Hematopoietic multipotent progenitor cell treated with erythropoietin and hydrocortisone succinate and interleukin-3 and kit ligand, for 4 days (in vitro differentiated cells): ENCODE measurements at regions not wholly inside any gene's neighbourhood (a gene's known extent, or its start where the extent isn't known, plus 50 kb on each side); places are given as distances from the start of the nearest gene placed in this dataset.

ENCODE experiments used
- DNase-seq: peaks from one replicate; pipeline ENCODE4 v3.0.0-alpha.2; 2015

DNA sequence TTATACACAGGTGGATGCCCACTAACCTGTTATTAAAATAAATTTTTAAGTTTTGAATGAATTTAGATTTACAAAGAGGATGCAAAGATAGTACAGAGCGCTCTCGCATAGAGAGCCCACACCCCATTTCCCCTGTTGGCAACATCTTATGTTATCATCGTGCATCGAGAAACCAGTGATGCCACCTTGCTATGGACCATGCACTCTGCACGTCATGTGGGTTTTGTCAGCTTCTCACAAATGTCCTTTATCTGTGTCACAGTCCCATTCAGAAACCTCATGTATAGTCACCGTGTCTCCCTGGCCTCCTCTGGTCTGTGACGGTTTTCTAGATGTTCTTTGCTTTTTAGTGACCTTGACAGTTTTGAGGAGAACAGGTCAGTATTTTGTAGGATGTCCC lies 60.0 kb downstream of the ING1 start:
- DNase-seq: no peak

- no peak for DNase-seq
These were observed 60.6 kb downstream of the ING1 start for GRCh38 chr13:110774051-110774450.

GRCh38 chr13:110774490-110774889 lies 61.0 kb downstream of the ING1 start:
- no peak for DNase-seq

DNA sequence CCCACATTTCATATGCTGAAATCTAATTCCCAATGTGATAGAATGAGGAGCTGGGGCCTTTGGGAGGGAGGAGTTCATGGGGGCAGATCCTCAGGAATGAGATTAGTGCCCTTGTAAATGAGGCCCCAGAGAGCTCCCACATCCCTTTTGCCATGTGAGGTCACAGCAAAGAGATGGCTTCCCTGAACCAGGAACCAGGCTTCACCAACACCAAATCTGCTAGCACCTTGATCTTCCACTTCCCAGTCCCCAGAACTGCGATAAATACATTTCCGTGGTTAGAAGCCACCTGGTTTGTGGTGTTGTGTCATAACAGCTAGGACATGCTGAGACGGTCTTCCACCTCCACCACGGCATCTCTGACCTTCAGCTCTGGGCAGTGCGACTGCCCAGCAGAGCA lies 62.1 kb downstream of the ING1 start:
- DNase-seq: no peak

DNA sequence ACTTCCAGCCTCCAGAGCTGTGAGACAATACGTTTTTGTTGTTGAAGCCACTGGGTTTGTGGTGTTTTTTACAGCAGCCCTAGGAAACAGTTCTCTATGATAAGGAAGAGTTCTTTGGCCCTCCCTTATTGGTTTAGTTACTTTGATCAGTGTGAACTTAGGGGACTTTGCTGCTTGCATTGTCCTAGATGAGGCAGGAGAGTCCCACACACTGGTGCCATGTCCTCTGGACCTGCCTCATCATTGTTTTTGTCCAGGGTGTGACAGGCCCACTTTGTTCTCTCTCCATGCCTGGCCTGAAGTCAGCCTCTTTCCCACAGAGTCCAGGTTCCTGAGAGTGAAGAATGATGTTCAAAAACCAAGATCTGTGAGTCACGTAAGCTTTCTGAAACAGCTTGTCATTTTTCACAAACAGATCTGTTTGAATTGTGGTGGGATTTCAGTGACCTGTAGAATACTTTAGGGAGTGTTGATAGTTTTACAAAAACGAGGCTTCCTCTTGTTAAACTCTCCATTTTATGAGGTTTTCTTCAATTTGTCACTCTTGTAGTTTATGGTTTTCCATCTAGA lies 63.8 kb downstream of the ING1 start:
- no peak for DNase-seq

DNA sequence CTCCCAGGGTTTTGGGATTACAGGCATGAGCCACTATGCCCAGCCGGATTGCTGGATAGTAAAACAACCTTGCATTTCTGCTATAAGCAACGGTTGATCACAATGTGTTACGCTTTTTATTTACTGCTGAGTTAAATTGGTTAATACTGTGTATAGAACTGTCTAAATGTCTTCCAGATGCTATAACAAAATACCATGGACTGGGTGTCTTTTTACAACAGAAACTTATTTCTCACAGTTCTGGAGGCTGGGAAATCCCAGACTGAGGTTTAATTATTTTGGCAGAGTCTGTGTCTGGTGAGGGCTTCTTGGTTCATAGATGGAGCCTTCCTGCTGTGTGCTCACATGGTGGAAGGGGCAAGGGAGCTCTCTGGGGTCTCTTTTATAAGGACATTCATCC lies 65.5 kb downstream of the ING1 start:
- no peak for DNase-seq

DNA sequence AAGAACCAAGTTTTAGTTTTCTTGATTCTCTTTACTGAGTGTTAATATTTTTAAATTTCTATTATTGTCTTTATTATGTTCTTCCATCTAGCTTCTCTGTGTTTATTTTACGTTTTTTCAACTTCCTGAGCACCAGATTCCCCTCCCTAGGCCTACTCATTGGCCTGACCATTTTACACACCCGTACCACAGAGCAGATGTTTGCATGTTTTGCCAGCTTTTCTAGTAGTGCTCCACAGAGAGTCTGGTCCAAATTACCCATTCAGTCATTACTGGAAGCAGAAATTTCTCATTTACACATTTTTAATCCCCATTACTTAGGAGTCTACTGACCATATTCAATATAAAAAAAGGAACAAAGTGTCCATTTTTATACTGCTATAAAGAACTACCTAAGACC lies 66.9 kb downstream of the ING1 start:
- no peak for DNase-seq

GRCh38 chr13:110782185-110782584 lies 68.7 kb downstream of the ING1 start:
- no peak for DNase-seq

DNA sequence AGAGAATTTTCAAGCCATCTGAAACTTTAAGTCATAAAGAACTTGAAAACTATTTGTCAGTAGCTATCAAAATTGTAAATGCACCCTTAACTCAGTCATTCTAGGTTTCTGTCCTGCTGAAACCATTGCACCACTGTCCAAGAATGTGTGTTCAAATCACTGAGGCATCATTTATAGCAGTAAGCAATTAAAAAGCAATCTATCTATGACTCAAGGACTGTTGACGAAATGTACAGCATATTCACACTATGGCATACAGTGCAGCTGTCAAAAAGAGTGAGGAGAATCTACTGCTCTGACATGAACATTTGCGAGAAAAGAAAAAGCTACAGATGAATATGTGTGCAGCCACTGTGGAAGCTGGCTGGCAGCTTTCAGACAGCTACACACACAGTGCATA lies 71.2 kb downstream of the ING1 start:
- no peak for DNase-seq

DNA sequence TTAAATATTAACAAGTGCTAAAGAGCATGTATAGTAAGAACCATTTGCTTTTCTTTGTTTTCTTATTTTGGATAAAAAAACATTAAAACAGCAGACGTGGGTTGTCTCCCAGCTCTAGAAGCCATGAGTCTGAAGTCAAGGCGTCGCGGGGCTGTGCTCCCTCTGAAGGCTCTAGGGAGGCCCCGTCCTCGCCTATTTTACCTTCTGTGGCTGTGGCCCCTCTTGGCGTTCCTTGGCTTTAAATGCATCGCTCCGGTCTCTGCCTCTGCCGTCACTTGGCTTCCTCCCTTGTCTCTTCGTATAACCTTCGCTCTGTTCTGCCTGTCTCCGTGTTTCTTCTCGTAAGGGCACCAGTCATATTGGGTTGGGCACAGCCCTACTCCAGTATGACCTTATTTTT lies 75.3 kb downstream of the ING1 start:
- no peak for DNase-seq

DNA sequence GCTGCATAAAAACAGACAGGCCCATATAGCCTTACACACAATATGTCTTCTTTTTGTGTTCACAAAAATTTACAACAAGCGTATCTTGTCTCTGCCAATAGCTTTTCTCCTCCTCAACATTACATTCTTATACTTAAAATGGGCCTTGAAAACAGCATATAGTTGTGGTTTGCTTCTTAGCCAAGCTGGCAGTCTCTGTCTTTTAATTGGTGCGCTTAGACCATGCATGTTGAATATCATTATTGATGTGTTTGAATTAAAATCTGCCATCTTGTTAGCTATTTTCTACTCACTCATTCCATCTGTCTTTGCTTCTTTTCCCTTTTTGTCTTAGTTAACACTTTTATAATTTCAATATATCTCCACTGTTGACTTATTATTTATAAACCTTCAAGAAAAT lies 76.4 kb downstream of the ING1 start:
- no peak for DNase-seq

GRCh38 chr13:110790371-110790770 lies 76.9 kb downstream of the ING1 start:
- no peak for DNase-seq

- DNase-seq: no peak
These were observed 80.7 kb downstream of the ING1 start for GRCh38 chr13:110794209-110794608.

GRCh38 chr13:110797230-110797877 lies 83.9 kb downstream of the ING1 start:
- DNase-seq: no peak

- DNase-seq: no peak
These were observed 84.8 kb downstream of the ING1 start for GRCh38 chr13:110798081-110798994.

DNA sequence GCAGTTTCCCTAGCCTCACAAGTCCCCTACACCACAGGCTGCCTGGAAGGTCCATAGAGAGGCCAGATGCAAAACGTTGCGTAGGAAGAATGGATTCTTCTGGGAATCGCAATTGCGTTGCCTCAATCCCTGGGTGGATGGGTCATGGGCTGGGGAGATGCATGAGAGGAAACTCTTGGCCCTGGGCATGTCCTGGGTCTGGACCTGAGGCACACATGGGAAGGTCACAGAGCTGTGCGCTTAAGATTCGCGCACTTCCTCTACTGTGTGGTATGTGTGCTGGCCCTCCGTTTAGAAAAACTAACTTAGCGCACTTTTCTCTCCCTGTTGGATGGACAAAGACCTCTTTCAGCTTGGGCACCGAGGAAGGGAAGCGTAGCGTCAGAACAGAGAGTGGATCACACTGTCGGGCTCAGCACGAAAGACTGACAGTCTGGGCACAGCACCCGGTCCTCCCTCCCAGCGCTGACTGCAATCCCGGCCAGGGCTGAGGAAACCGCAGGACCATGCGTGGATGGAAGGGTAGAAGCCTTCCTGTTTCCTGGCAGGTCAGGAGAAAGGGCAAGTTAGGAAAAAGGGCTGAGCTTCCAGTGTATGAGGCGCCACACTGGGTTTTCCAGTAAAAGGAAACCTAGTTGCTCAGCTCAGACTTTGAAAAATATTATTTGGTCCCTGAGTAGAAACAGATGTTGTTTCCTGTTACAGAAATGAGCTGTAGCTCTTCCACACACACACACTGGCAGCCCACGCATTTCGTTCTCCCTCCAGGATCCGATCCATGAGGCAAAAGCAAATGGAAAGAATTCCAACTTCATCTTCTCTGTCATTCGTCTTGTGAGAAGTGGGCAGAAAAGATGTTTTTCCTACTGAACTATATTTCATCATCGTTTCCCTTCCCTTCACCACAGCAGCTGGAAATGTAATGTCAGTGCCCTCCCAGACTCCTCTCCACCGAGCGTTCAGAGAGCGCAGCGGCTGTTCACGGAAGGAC lies 86.0 kb downstream of the ING1 start:
- DNase-seq: no peak

DNA sequence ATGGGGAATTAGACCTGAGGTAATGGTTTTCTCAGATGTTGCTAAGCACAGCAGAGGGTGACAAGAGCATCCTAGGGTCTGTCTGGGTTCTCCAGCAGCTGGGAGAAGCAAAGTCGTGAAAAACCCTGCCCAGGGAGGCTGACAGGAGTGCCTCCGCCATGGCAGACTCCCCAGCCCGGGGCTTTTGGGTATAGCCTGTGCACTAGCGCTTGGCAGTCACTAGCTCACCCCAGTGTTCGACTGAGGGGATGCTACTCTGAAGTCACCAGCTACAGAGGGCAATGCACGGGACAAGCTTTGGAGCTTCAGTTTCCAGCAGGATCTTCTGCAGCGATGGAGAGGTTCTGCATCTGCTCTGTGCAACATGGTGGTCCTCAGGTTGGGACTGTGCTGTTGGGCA lies 87.5 kb downstream of the ING1 start:
- DNase-seq: no peak

- DNase-seq: no peak
These were observed 88.8 kb downstream of the ING1 start for GRCh38 chr13:110802260-110802659.

- DNase-seq: no peak
These were observed 93.1 kb downstream of the ING1 start for GRCh38 chr13:110806636-110807035.

GRCh38 chr13:110807546-110807945 lies 94.0 kb downstream of the ING1 start:
- no peak for DNase-seq

- DNase-seq: no peak
These were observed 94.6 kb downstream of the ING1 start for GRCh38 chr13:110808138-110808537.

DNA sequence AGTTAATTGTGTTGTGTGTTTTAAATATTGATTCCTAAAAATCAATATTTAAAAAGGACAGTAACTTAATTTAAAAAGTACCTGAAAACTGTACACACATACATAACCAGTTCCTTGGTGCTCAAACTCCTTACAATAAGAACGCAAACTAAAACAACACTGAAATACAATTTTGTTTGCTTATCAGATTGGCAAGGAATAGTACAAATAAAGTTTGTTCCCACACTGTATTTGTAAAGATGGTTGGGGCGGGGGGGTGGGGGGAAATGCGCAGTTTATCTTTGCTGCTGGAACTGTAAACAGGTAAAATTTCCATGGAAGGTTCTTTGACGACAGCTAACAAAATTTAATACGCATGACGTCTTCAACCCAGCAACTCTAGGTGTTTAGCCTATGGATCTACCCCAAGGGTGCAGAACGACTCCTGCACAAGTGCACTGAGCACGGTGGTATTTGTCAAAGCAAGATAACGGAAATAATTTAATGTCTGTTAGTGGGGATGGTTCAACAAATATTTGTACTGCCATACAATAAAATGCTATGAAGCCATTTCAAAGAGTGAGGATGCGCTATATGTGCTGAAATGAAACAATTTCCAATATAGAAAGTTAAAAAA lies 96.5 kb downstream of the ING1 start:
- DNase-seq: no peak
